Activated CD4-positive, alpha-beta T cell treated with anti-CD3 and anti-CD28 coated beads, Interleukin-2, amount 10 ng/mL, durations not matched to agents 24 days and 14 days (primary cell): ENCODE measurements at regions not wholly inside any gene's neighbourhood (a gene's known extent, or its start where the extent isn't known, plus 50 kb on each side); places are given as distances from the start of the nearest gene placed in this dataset.
"Not testable (repeated sequence)": the region's sequence is repeated elsewhere in the genome, so short reads cannot be mapped to it uniquely, and the experiment has no call there.

ENCODE experiments used
- DNase-seq: peaks from one replicate; pipeline ENCODE4 v3.0.0; 2022
- H3K27ac Mint-ChIP-seq: one replicate; pipeline ENCODE4 v1.8.0; 2022; ENCODE audit warnings: mild to moderate bottlenecking, mixed read lengths
- H3K27me3 Mint-ChIP-seq: one replicate; pipeline ENCODE4 v1.8.0; 2022; ENCODE audit warnings: mixed read lengths
- H3K36me3 Mint-ChIP-seq: one replicate; pipeline ENCODE4 v1.8.0; 2022; ENCODE audit warnings: low read depth, mild to moderate bottlenecking, mixed read lengths
- H3K4me1 Mint-ChIP-seq: one replicate; pipeline ENCODE4 v1.8.0; 2021; ENCODE audit warnings: mixed read lengths
- H3K4me3 Mint-ChIP-seq: one replicate; pipeline ENCODE4 v1.8.0; 2022; ENCODE audit warnings: mild to moderate bottlenecking, moderate library complexity, mixed read lengths
- H3K9me3 Mint-ChIP-seq: one replicate; pipeline ENCODE4 v1.8.0; 2021; ENCODE audit warnings: mixed read lengths
- intact Hi-C: fragments of 100-400 bp; cut with micrococcal nuclease; formaldehyde crosslinking; loops from one replicate; pipeline ENCODE4 v1.15.1; 2023

DNA sequence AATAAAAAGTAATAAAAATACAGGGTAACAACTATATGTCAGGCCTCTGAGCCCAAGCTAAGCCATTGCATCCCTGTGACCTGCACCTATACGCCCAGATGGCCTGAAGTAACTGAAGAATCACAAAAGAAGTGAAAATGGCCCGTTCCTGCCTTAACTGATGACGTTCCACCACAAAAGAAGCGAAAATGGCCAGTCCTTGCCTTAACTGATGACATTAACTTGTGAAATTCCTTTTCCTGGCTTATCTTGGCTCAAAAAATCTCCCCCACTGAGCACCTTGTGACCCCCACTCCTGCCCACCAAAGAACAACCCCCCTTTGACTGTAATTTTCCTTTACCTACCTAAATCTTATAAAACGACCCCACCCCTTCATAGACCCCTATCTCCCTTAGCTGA lies 963.8 kb downstream of the FAM181B start:
- H3K36me3 Mint-ChIP-seq, H3K4me3 Mint-ChIP-seq, H3K4me1 Mint-ChIP-seq, H3K27ac Mint-ChIP-seq, DNase-seq, H3K9me3 Mint-ChIP-seq, intact Hi-C loops, H3K27me3 Mint-ChIP-seq: not testable (repeated sequence)

GRCh38 chr11:81756864-81757595 lies 976.6 kb downstream of the FAM181B start:
- no peaks in the 10 kb centered on the region for H3K9me3 Mint-ChIP-seq
- no peaks in the 10 kb centered on the region for H3K4me1 Mint-ChIP-seq
- H3K36me3 Mint-ChIP-seq, result no peaks in the 10 kb centered on the region
- H3K27ac Mint-ChIP-seq, result no peak overlapping the region
- H3K27me3 Mint-ChIP-seq, result peaks cover 2% of the 10 kb centered on the region
- DNase-seq, result no peak
- intact Hi-C loops, result no loop called here
- H3K4me3 Mint-ChIP-seq, result no peak overlapping the region

DNA sequence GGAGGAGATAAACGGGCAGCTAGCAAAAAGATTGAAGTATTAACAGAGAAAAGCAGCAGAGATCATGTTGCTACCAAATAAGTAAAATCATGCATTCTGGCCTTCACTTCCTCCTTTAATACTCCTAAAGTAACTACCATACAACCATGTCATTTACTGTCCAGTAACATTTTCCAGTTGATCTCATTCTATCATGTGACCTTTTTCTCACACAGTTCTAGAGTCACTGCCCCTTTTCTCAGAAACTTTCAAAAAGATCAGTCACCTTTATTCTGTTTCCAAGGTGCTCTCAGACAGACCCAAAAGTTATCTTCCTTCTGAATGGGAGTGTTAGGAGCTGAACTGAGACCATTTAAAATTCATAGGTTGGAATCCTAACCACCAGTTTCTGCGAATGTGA lies 984.4 kb downstream of the FAM181B start:
- intact Hi-C loops, result no loop called here
- H3K4me1 Mint-ChIP-seq, result no peaks in the 10 kb centered on the region
- no peak overlapping the region for H3K27ac Mint-ChIP-seq
- peaks cover 5% of the 10 kb centered on the region for H3K27me3 Mint-ChIP-seq
- no peak for DNase-seq
- no peaks in the 10 kb centered on the region for H3K9me3 Mint-ChIP-seq
- H3K4me3 Mint-ChIP-seq, result no peak overlapping the region
- H3K36me3 Mint-ChIP-seq, result no peaks in the 10 kb centered on the region

DNA sequence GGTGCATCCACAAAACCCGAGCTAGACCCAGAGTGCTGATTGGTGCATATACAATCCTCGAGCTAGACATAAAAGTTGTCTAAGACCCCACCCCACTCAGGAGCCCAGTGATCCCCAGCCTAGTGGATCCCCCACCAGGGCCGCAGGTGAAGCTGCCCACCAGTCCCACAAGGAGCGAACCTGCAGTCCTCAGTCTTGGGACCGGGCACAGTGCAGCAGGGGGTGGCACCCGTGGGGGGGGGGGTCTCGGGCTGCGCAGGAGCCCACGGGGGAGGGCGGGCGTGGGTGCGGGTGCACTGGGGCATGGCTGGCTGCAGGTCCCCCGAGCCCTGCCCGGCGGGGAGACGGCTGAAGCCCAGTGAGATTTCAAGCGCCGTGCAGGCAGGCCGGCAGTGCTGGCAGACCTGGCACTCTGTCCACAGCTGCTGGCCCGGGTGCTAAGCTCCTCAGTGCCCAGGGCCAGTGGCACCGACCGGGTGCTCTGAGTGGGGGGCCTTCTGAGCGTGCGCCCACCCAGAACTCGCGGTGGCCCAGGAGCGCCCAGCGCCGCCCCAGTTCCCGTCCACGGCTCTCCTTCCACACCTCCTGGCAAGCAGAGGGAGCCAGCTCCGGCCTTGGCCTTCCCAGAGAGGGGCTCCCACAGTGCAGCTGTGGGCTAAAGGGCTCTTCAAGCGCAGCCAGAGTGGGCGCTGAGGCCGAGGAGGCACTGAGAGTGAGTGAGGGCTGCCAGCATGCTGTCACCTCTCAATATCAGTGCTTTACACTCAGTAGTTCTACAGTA lies 989.1 kb downstream of the FAM181B start:
- intact Hi-C loops, result no loop called here
- Mint-ChIP-seq H3K27me3 (peaks cover 5% of the 10 kb centered on the region), H3K4me1 (no peaks in the 10 kb centered on the region), H3K9me3 (no peaks in the 10 kb centered on the region), H3K4me3 (no peak overlapping the region), H3K36me3 (no peaks in the 10 kb centered on the region), H3K27ac (no peak overlapping the region)
- no peak for DNase-seq

GRCh38 chr11:81725701-81726100 lies 1008.0 kb downstream of the FAM181B start:
- no peaks in the 10 kb centered on the region for H3K36me3 Mint-ChIP-seq
- H3K4me1 Mint-ChIP-seq, result no peaks in the 10 kb centered on the region
- H3K27ac Mint-ChIP-seq, result no peak overlapping the region
- intact Hi-C loops, result no loop called here
- H3K27me3 Mint-ChIP-seq, result no peaks in the 10 kb centered on the region
- DNase-seq, result no peak
- peaks cover 4% of the 10 kb centered on the region for H3K9me3 Mint-ChIP-seq
- no peak overlapping the region for H3K4me3 Mint-ChIP-seq

DNA sequence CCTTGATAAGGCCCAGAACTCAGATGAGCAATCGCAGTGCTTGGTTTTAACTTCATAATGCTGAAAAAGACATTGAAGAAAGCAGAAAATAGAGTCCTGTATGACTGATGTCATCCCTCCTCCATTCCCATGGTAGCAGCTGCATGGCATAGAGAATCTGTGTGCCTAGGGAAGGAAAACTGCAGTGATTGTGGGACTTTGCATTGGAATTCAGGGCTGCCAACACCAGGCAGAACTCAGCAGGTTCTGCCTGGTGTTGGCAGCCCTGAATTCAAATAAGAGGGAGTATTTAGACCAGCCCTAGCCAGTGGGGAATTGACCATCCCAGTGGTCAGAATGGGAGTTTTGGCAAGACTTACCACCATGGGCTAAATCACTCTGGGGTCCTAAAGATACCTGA lies 1016.0 kb downstream of the FAM181B start:
- H3K9me3 Mint-ChIP-seq, result no peaks in the 10 kb centered on the region
- intact Hi-C loops, result no loop called here
- no peaks in the 10 kb centered on the region for H3K4me1 Mint-ChIP-seq
- no peaks in the 10 kb centered on the region for H3K36me3 Mint-ChIP-seq
- no peak overlapping the region for H3K4me3 Mint-ChIP-seq
- no peak for DNase-seq
- H3K27ac Mint-ChIP-seq, result no peak overlapping the region
- no peaks in the 10 kb centered on the region for H3K27me3 Mint-ChIP-seq

DNA sequence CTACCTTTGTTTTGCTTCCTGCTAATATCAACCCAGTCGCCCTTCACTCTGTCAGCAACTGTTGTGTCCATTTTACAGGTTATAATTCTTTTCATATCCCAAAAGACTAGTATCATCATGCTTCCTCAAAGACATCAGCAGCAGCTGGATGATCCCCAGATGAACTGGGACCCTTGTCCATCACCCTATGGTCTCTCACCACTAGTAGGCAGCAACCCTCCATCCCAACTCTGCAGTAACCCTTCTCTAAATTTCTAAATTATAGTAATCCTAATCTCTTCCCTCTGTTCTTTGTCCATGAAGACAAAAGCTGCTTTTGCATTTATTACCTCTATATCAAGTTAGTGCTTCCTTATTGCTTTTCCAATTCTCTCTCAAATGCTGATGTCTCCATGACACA lies 1025.8 kb downstream of the FAM181B start:
- no peak overlapping the region for H3K4me3 Mint-ChIP-seq
- no peaks in the 10 kb centered on the region for H3K36me3 Mint-ChIP-seq
- H3K9me3 Mint-ChIP-seq, result no peaks in the 10 kb centered on the region
- intact Hi-C loops, result no loop called here
- H3K27ac Mint-ChIP-seq, result no peak overlapping the region
- H3K27me3 Mint-ChIP-seq, result no peaks in the 10 kb centered on the region
- DNase-seq, result no peak
- no peaks in the 10 kb centered on the region for H3K4me1 Mint-ChIP-seq

DNA sequence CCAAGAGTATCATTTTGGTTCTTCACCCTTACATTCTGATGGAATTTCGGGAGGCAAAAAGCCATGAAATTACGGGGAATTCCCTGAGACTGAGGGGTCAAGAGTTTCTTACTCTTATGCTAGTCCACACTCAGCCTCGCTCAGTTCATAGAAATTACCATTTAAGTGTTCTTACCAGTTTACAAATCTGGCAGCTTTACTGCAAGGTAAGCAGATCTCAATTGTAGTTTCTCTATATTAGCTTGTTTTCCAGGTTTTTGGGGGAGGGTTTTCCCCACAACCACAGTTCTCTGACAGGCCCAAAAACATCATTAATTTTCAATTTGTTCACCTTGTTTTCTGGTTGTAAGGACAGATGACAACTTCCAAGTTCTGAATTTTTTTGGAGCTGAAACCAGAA lies 1028.4 kb downstream of the FAM181B start:
- Mint-ChIP-seq H3K27ac (no peak overlapping the region), H3K27me3 (no peaks in the 10 kb centered on the region), H3K9me3 (no peaks in the 10 kb centered on the region), H3K4me1 (no peaks in the 10 kb centered on the region), H3K36me3 (no peaks in the 10 kb centered on the region), H3K4me3 (no peak overlapping the region)
- DNase-seq, result no peak
- intact Hi-C loops, result no loop called here

- H3K27me3 Mint-ChIP-seq, result no peaks in the 10 kb centered on the region
- H3K4me1 Mint-ChIP-seq, result no peaks in the 10 kb centered on the region
- intact Hi-C loops, result no loop called here
- no peak overlapping the region for H3K27ac Mint-ChIP-seq
- H3K4me3 Mint-ChIP-seq, result no peak overlapping the region
- DNase-seq, result no peak
- peaks cover 5% of the 10 kb centered on the region for H3K9me3 Mint-ChIP-seq
- no peaks in the 10 kb centered on the region for H3K36me3 Mint-ChIP-seq
These were observed 1033.6 kb downstream of the FAM181B start for GRCh38 chr11:81700076-81700475.

DNA sequence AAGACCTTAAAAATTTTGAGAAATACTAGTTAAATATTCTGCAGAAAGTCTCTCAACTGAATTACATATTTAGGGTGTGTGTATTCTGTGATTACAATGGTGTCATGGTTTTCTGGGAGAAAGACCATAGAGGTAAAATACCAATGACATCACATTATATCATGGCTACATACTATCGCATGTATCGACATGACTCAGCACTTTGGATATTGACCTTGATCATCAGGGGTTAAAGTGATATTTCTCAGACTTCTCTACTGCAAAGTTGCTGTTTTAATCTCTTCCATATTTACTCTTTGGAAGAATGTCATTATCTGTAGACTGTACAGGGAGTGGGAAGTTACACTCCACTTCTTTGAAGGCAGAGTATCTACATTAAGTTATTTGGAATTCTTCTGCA lies 1046.6 kb downstream of the FAM181B start:
- intact Hi-C loops, result no loop called here
- no peaks in the 10 kb centered on the region for H3K36me3 Mint-ChIP-seq
- H3K4me1 Mint-ChIP-seq, result no peaks in the 10 kb centered on the region
- no peaks in the 10 kb centered on the region for H3K27me3 Mint-ChIP-seq
- no peak for DNase-seq
- H3K27ac Mint-ChIP-seq, result no peak overlapping the region
- H3K4me3 Mint-ChIP-seq, result no peak overlapping the region
- H3K9me3 Mint-ChIP-seq, result no peaks in the 10 kb centered on the region

- Mint-ChIP-seq H3K4me1 (no peaks in the 10 kb centered on the region), H3K4me3 (no peak overlapping the region), H3K9me3 (no peaks in the 10 kb centered on the region), H3K27me3 (no peaks in the 10 kb centered on the region), H3K36me3 (no peaks in the 10 kb centered on the region), H3K27ac (no peak overlapping the region)
- intact Hi-C loops, result no loop called here
- peak; percentile 56 for DNase-seq
These were observed 1059.5 kb downstream of the FAM181B start for GRCh38 chr11:81674211-81674610.

- Mint-ChIP-seq H3K36me3 (no peaks in the 10 kb centered on the region), H3K27me3 (no peaks in the 10 kb centered on the region), H3K4me3 (no peak overlapping the region), H3K4me1 (no peaks in the 10 kb centered on the region), H3K9me3 (no peaks in the 10 kb centered on the region), H3K27ac (no peak overlapping the region)
- DNase-seq, result no peak
- intact Hi-C loops, result no loop called here
These were observed 1060.7 kb downstream of the FAM181B start for GRCh38 chr11:81673001-81673400.

DNA sequence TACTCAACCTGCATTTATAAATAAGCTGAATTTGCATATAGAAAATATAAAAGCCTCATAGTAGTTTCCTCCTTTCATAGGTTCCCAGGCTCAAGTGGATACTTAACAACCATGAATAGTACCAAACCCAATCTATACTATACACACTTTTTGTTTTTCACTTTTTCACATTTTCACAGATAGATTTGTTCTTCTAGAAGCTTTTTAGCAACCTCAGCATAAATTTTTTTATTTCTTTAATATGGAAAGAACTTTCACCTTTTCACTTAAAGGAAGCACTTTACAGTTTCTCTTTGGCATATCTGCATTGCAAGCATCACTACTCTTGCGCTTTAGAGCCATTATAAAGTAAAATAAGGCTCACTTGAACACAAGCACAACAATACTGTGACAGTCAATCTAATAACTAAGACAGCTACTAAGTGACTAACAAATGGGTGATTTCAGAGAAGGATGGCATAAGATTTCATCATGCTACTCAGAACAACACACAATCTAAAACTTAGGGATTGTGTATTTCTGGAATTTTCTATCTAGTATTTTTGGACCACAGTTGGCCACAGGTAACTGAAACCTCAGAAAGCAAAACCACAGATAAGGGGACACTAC lies 1063.6 kb downstream of the FAM181B start:
- H3K27me3 Mint-ChIP-seq, result no peaks in the 10 kb centered on the region
- H3K27ac Mint-ChIP-seq, result no peak overlapping the region
- H3K4me1 Mint-ChIP-seq, result no peaks in the 10 kb centered on the region
- H3K9me3 Mint-ChIP-seq, result no peaks in the 10 kb centered on the region
- intact Hi-C loops, result no loop called here
- no peak for DNase-seq
- no peaks in the 10 kb centered on the region for H3K36me3 Mint-ChIP-seq
- H3K4me3 Mint-ChIP-seq, result no peak overlapping the region

DNA sequence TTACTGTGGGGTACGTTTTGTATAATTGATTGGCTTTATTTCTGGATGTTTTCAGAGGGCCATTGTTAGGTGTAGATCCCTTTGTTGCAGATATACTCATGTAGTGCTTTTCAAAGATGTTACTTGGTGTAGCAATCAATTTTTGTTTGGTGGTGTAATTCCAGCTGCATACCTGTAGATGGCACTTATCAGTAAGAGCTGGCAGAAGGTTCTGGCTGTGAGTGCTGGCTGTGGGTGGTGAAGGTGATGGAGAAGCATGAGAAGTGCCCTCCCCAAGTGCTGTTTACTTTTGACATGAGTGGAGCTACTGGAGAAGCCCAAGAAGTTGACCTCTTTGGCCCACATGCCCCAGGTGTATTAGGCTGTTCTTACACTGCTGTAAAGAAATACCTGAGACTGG lies 1074.9 kb downstream of the FAM181B start:
- no peaks in the 10 kb centered on the region for H3K4me1 Mint-ChIP-seq
- H3K4me3 Mint-ChIP-seq, result no peak overlapping the region
- peak; percentile 62 for DNase-seq
- intact Hi-C loops, result loop anchor here (5.0 to 10.0 kb wide), 3 partner anchors 126 to 569 kb away; no protein-coding TSS in a partner anchor
- no peaks in the 10 kb centered on the region for H3K9me3 Mint-ChIP-seq
- no peaks in the 10 kb centered on the region for H3K27me3 Mint-ChIP-seq
- no peak overlapping the region for H3K27ac Mint-ChIP-seq
- no peaks in the 10 kb centered on the region for H3K36me3 Mint-ChIP-seq
